GM03348 (cell line): ENCODE measurements at regions not wholly inside any gene's neighbourhood (a gene's known extent, or its start where the extent isn't known, plus 50 kb on each side); places are given as distances from the start of the nearest gene placed in this dataset.
"Not testable (repeated sequence)": the region's sequence is repeated elsewhere in the genome, so short reads cannot be mapped to it uniquely, and the experiment has no call there.

Source experiments
- DNase-seq: peaks from one replicate; pipeline ENCODE4 v3.0.0; 2012; ENCODE audit warnings: low spot score

- DNase-seq: no peak
These were observed 1075.0 kb downstream of the GRM8 start for GRCh38 chr7:126177782-126178181.

GRCh38 chr7:126166645-126167044 is 1086.1 kb downstream of the GRM8 start:
- DNase-seq: no peak

GRCh38 chr7:126163647-126164046 is 1089.1 kb downstream of the GRM8 start:
- DNase-seq: no peak

- DNase-seq: no peak
These were observed 1095.3 kb downstream of the GRM8 start for GRCh38 chr7:126157391-126157790.

- DNase-seq: no peak
These were observed 1102.3 kb downstream of the GRM8 start for GRCh38 chr7:126150278-126150958.

DNA sequence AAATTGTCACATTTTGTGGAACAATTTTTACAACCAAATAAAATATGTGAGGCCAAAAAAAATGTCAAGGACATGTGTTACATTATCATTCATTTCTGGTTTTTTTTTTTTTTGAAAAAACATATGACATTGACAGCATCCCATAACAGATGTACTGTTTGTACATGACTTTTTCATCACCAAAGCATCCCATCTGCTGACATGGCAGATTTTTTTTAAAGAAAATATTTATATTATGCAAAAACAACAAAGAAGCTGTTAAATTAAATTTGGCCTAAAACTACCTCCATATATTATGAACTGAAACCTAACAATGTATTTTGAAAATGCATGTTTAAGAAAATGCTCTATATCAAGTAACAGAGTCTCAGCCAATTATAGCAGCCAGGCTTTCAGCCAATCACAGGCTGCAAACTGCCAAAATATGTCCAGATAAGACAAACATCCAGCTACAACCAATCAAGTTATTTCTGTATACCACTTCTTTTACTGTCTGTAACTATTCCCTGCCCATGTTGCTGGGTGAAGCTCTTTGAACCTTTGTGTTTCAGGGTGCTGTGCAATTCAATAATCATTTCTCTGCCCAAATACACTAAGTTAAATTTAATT is 1111.8 kb downstream of the GRM8 start:
- no peak for DNase-seq

GRCh38 chr7:126119981-126120380 is 1132.8 kb downstream of the GRM8 start:
- DNase-seq: no peak

- no peak for DNase-seq
These were observed 1149.2 kb downstream of the GRM8 start for GRCh38 chr7:126103582-126103981.

GRCh38 chr7:126083014-126083413 is 1153.4 kb upstream of the POT1 start:
- DNase-seq: no peak

DNA sequence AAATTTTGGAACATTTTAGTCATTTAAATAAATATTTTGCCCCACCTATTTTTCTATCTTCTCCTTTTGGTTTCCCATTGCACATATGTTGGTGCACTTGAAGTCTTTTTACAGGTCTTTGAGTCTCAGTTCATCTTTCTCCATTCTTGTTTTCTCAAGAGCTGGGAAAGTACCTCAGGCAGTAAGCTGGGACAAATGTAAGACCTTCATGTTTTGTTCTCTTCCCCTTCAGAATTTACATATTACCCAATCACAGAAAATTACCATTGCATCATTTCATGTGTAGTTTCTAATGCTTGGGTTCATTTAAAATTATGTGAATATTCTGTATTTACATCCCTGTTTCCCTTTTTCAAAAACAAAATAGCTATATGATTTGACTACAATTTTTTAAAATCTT is 1150.0 kb upstream of the POT1 start:
- no peak for DNase-seq

DNA sequence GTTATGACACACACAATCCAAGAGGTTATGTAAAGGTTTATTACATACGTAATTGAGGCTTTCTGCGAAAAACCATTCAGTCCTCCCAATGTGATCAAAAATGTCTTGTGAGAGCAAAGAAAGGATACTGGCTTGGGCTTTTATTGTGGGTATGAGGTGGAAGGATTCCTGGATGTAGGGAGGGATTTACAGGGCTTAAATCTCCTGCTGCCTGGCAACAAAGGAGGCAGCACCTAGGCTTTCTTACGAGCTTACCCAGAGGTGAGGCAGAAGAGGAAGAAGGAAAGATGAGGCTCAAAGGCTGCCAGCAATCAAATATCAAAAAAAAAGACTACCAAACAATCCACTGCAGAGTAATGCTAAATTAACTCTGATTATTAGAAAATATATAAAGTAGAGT is 1149.5 kb upstream of the POT1 start:
- DNase-seq: no peak

- no peak for DNase-seq
These were observed 1136.1 kb upstream of the POT1 start for GRCh38 chr7:126065766-126066165.

DNA sequence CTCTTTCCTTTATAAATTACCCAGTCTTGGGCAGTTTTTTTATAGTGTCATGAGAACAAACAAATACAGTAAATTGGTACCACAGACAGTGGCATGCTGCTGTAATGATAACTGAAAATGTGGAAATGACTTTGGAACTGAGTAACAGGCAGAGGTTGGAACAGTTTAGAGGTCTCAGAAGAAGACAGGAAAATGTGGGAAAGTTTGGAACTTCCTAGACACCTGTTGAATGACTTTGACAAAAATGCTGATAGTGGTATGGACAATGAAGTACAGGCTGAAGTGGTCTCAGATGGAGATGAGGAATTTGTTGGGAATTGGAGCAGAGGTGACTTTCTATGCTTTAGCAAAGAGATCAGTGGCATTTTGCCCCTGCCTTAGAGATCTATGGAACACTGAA is 1128.4 kb upstream of the POT1 start:
- no peak for DNase-seq

DNA sequence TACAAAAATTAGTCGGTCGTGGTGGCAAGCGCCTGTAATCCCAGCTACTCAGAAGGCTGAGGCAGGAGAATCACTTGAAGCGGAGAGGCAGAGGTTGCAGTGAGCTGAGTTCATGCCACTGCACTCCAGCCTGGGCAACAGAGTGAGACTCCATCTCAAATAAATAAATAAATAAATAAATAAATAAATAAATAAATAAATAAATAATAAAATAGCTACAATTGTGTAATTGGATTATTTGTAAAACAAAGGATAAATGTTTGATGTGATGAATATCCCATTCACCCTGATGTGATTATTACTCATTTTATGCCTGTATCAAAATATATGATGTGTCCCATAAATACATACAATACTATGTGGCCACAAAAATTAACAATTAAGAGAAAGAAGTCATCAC is 1127.0 kb upstream of the POT1 start:
- DNase-seq: not testable (repeated sequence)

DNA sequence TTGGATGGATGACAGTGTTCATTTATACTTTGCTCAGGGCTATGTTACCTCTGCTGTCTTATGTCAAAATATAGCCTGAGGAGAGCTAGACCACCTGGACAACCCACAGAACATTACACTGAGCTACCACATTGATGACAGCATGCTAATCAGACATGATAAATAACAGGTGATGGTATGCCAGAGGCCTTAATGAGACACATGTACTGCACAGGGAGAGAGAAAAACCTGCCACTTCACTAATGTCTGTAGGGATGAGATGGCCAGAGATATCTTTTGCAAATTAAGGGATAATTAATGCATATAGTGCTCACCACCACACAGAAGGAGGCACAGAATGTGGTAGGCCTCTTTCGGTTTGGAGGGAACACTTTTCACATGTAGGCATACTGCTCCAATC is 1122.6 kb upstream of the POT1 start:
- DNase-seq: no peak

DNA sequence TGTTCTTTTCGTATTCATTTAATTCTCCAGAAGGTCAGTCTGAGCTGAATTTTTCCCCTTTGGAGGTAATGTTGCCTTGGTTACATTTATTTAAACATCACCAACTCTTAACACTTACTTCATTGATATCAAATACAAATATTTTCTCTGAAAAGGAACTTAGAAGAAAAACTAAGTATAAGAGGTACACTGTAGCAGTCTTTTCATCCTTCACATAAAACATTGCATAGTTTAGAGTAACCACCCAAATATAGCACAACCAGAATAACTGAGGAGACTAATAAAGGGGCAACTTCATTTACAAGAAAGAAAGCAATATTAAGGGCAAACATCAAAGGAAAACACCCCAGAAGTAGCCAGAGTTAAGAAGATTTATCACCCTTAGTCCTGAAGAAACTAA is 1115.0 kb upstream of the POT1 start:
- DNase-seq: no peak

- no peak for DNase-seq
These were observed 1111.8 kb upstream of the POT1 start for GRCh38 chr7:126041472-126041871.

GRCh38 chr7:126040114-126041045 is 1110.8 kb upstream of the POT1 start:
- DNase-seq: no peak

GRCh38 chr7:126026421-126027088 is 1096.9 kb upstream of the POT1 start:
- no peak for DNase-seq

- DNase-seq: no peak
These were observed 1092.8 kb upstream of the POT1 start for GRCh38 chr7:126022452-126022851.

DNA sequence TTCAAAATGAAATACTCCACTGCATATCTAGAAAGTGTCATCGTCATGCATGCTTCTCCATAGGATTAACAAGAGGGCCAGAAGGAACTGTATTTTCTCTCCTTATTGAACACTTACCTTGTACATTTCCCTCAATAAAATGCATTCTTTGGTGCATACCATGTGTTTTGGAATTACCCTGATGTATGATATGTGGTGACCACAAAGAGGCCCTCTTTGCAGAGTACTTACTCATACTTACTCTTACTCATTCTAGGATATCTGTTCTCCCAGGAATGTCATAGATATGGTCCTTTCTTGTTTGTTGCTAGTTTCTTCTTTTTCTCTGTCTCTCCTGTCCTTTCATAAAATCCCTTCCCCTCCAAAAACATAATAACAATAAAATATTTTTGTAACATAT is 1087.1 kb upstream of the POT1 start:
- no peak for DNase-seq

GRCh38 chr7:126005064-126005463 is 1075.4 kb upstream of the POT1 start:
- DNase-seq: no peak
